ENCODE measurements at regions not wholly inside any gene's neighbourhood (a gene's known extent, or its start where the extent isn't known, plus 50 kb on each side); places are given as distances from the start of the nearest gene placed in this dataset.

DNA sequence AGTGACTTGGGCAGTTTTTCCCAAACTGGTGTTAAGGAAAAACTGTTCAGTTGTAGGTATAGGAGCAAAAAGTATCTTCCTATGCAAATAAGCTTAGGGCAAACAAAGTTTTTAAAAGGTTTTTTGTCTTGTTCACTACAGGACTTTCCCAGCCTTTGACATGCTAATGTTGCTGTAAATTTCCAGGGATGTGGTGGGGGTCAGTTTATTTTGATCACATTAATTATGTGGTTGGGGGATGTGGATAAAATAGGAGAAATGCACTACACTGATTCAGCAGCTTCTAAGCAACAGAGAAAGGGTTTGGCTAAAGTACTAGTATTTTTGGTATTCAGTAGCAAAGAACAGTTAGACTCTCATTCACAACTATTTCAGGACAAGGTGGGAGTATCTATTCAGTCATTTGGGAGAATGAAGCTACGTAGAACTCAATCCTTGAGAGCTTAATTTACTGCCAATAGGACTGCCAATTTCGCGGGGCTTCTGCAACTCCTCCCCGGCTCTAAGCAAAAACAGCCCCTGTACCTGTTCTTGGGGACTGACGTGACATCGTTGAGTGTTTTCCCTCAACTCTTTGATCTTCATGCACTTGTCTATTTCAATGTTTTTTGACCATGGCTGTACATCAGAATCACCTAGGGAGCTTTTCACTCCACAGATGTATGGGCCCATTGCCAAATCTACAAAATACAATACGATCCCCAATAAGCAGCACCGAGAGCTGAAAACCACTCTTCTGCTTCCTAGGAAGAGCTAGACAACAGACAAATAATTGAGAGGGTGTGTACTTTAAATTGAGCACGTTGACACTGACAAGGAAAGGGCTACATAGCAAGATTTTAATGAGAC, 94.8 kb upstream of the NHSL1 start:
- Mint-ChIP-seq H3K4me1 (peaks cover 22% of the 10 kb centered on the region), H3K27me3 (no peaks in the 10 kb centered on the region), H3K36me3 (no peaks in the 10 kb centered on the region), H3K4me3 (peak overlapping the region; percentile 76), H3K9me3 (no peaks in the 10 kb centered on the region), H3K27ac (peak overlapping the region; percentile 71)

DNA sequence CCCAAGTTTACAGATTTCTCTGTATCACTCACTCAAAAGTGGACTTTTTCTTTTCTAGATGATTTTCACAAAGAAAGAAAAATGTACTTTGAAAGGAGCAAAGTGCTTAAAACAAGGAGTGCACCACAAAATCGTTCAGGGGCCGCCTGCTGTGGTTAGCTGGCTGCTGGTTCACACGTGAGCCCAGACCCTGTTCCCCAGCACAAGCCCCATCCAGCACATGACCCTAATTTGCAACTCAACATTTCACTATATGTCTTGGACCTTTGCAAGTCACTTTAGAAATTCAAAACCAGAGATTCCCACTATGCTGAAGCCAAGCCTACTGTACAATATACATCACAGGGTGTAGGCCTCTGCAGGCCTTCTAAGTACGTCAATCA, 95.5 kb upstream of the NHSL1 start:
- H3K9me3 Mint-ChIP-seq: no peaks in the 10 kb centered on the region
- no peak overlapping the region for H3K27ac Mint-ChIP-seq
- no peaks in the 10 kb centered on the region for H3K36me3 Mint-ChIP-seq
- peaks cover 22% of the 10 kb centered on the region for H3K4me1 Mint-ChIP-seq
- H3K4me3 Mint-ChIP-seq: no peak overlapping the region
- H3K27me3 Mint-ChIP-seq: no peaks in the 10 kb centered on the region

DNA sequence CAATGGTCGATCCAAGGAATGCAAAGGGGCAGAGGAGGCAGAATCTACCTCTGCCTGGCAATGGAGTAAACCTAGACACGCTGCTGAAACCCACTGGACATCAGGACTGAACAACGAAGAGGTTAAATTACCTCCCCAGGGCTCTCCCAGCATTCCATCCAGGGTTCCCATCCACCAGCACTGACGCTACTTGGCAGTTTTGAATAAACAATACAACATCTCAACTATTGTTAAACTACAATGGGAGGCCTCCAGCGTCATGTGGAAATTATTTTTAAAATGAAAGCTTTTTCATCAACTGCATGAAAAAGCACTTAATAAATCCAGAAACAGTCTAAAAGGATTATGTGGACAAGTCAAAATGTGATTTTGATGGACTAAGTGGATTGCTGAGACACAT, 96.8 kb upstream of the NHSL1 start:
- H3K27me3 Mint-ChIP-seq: no peaks in the 10 kb centered on the region
- H3K27ac Mint-ChIP-seq: no peak overlapping the region
- H3K9me3 Mint-ChIP-seq: no peaks in the 10 kb centered on the region
- peaks cover 17% of the 10 kb centered on the region for H3K4me1 Mint-ChIP-seq
- H3K4me3 Mint-ChIP-seq: no peak overlapping the region
- H3K36me3 Mint-ChIP-seq: no peaks in the 10 kb centered on the region

DNA sequence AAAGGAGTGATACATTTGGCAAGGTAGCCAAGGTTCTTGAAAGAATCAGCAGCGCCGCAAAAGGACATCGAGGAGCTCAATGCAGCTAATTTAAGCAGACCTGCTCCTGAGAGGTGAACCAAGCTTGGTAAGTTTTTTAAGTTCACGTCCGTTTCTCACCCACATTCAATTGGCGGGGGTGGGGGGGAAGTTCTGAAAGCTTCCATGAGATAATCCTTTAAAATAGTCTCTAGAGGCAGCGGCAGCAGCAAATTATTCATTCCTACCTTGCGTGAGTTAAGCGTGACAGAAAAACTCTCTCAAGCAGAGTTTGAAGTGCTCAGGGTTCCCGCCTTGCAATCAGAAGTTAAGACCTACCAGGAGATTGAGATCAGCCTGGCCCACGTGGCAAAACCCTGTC, 97.3 kb upstream of the NHSL1 start:
- Mint-ChIP-seq H3K9me3 (no peaks in the 10 kb centered on the region), H3K27me3 (no peaks in the 10 kb centered on the region), H3K4me1 (peaks cover 17% of the 10 kb centered on the region), H3K27ac (no peak overlapping the region), H3K36me3 (no peaks in the 10 kb centered on the region), H3K4me3 (no peak overlapping the region)

DNA sequence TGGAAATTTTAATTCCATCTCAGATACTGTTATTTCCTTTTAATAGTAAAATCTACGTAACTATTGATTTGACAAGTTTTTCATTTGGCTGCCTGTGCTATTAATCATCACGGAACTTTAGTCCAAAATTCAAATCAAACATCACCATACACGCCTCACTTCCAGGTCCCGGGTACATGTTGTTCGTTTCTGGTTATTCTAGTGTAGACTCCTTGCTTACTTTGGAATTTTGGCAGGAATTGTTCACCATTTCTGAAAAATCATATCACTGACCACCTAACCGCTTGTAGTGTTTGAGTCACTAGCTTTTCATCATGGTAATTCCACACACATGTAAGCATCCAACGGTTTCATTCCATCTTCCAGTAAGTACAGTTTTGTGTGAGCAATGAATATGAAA, 98.0 kb upstream of the NHSL1 start:
- H3K9me3 Mint-ChIP-seq: no peaks in the 10 kb centered on the region
- H3K36me3 Mint-ChIP-seq: no peaks in the 10 kb centered on the region
- H3K27me3 Mint-ChIP-seq: no peaks in the 10 kb centered on the region
- peaks cover 17% of the 10 kb centered on the region for H3K4me1 Mint-ChIP-seq
- no peak overlapping the region for H3K4me3 Mint-ChIP-seq
- H3K27ac Mint-ChIP-seq: no peak overlapping the region

DNA sequence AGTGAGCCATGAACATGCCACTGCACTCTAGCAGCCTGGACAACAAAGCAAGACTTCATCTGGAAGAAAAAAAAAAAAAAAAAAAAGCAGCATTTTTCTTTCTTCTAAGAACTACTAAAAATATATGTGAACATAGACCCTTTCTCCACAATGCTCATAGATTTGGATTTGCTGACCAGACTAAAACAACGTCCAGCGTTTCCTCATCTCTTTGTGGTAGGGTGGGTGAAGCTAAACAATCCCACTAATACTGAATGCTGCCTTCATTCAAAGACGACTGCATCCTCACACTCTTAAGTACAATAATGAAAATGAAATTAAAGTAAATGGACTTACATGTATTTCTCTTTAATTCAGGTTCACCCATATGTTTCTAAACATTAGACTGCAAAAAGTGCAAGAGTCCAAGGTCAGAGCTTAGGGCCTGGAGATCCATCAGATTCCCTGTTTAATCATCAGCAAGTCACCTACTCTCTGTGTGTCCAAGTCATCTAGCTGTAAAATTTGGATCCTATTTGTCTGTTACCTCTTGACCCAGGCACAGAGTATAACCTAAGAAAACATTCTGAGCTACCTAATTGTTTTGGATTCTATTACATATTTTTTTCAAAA, 99.4 kb upstream of the NHSL1 start:
- Mint-ChIP-seq H3K27ac (no peak overlapping the region), H3K36me3 (no peaks in the 10 kb centered on the region), H3K4me3 (no peak overlapping the region), H3K9me3 (no peaks in the 10 kb centered on the region), H3K27me3 (peaks cover 4% of the 10 kb centered on the region), H3K4me1 (peaks cover 5% of the 10 kb centered on the region)

DNA sequence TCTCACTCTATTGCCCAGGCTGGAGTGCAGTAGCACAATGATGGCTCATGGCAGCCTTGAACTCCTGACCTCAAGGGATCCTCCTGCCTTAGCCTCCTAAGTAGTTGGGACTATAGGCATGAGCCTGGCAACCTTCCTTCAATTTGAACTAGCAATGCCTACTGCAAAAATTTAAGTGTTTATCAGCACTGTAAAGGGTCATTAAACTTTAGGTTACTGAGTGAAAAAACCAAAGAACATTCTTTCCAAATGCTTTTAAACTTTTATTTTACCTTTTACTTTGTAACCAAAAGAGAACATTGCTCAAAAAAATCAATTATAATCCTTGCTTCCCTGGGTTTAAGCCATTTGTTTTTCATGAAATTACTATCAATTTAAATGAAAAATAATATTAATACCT, 101.0 kb upstream of the NHSL1 start:
- H3K27me3 Mint-ChIP-seq: peaks cover 7% of the 10 kb centered on the region
- H3K27ac Mint-ChIP-seq: no peak overlapping the region
- no peak overlapping the region for H3K4me3 Mint-ChIP-seq
- no peaks in the 10 kb centered on the region for H3K36me3 Mint-ChIP-seq
- no peaks in the 10 kb centered on the region for H3K4me1 Mint-ChIP-seq
- no peaks in the 10 kb centered on the region for H3K9me3 Mint-ChIP-seq

DNA sequence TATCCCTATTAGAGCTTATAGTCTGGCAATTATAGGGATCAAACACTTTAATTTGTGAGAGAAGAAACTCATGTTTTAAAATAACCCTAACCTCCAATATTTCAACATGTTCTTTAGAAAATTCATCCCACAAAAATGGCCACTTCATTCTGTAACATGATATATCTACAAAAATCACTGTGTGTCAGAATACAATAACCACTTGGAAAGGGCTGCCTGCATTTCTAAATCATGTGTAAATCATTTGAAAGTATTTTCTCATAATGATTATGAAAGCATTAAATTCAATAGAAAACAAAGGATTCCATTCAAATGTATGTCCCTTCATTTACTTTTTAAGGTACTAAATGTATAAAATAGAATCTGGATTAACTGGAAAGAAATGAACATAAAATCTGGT, 101.4 kb upstream of the NHSL1 start:
- Mint-ChIP-seq H3K27ac (no peak overlapping the region), H3K4me3 (no peak overlapping the region), H3K4me1 (no peaks in the 10 kb centered on the region), H3K36me3 (no peaks in the 10 kb centered on the region), H3K27me3 (peaks cover 7% of the 10 kb centered on the region), H3K9me3 (no peaks in the 10 kb centered on the region)

DNA sequence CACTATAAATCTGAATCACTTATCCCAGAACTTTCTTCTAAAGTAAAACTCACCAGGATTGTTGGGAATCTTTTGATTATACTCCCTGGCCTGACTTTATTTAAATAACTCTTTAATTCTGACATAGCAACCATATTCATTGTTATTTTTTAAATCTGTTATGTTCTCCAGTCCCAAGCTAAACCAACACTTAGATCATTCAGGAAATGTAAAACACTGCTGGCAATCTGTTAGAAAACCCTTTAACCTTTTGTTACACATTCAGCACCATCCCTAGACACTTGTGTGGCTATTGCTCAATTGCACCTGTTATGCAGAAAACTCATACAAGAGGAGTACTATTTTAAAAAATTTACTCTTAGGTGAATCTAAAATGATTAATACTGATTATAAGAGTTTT, 101.8 kb upstream of the NHSL1 start:
- peaks cover 7% of the 10 kb centered on the region for H3K27me3 Mint-ChIP-seq

DNA sequence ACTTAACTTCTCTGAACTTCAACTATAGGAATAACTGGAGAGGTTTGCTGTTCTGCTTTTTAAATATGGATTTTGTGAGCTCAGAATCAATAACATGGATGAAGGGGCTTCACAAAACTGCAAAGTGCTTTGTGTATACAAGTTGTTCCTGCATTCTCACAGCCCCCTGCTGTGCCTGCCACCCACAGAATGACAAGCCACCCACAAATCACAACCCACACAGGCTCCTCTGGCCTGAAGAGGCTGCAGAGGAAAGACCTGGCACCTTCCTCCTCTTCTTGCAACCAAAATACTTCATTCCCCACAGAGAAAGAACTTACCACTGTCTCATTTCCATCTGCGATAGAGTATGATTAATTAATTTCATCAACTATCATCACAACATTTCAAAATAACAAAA, 106.7 kb upstream of the NHSL1 start:
- no peaks in the 10 kb centered on the region for H3K4me1 Mint-ChIP-seq
- H3K27me3 Mint-ChIP-seq: peaks cover 16% of the 10 kb centered on the region
- no peaks in the 10 kb centered on the region for H3K9me3 Mint-ChIP-seq
- H3K36me3 Mint-ChIP-seq: no peaks in the 10 kb centered on the region
- no peak overlapping the region for H3K27ac Mint-ChIP-seq
- no peak overlapping the region for H3K4me3 Mint-ChIP-seq

More for the DNA sequence above, 101.8 kb upstream of the NHSL1 start:
- H3K4me1 Mint-ChIP-seq: no peaks in the 10 kb centered on the region
- no peaks in the 10 kb centered on the region for H3K9me3 Mint-ChIP-seq
- no peak overlapping the region for H3K4me3 Mint-ChIP-seq
- no peak overlapping the region for H3K27ac Mint-ChIP-seq
- no peaks in the 10 kb centered on the region for H3K36me3 Mint-ChIP-seq

DNA sequence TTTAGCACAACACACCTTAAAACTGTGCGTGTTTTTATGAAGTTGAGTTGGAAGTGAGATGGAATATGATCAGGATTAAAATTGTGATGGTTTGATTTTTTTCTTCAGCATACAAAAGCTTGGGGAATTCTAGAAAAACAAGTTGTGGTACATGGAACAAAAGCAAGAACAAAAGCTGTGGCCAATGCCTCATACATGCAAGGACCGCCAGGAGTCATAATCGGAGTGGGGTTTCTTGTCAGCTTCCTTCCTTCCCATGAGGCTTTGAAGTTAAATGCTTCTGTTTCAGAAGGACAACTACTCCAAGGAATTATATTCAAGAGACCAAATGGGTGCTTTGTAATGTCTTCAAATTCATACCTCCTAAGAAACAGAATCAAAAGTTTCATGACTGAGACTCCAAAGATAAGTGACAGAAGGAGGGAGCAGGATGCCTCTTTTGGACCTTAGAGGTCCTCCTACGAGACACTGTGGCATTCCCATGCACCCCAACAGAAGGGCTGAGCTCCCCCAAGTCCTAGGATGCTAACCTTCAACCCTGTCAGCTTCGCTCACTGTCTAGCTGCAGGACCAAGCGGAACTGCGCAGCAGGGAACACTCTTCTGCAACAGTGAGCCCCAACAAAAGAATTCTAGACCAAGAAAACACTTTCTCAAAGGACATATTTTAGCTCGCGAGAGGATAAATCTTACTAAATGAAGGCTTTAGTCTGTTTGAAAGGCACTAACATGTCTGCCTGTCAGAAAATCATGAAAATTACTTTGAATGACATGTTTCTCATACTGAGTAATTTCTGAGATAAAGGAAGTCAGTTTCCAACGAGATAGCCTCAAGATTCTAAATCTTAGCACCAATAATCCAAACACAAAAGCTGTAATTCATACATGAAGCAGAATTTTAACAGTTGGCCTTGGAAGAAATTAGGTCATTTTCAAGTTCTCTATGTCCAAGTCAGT, 108.5 kb upstream of the NHSL1 start:
- H3K4me3 Mint-ChIP-seq: no peak overlapping the region
- no peaks in the 10 kb centered on the region for H3K4me1 Mint-ChIP-seq
- no peak overlapping the region for H3K27ac Mint-ChIP-seq
- peaks cover 14% of the 10 kb centered on the region for H3K27me3 Mint-ChIP-seq
- H3K9me3 Mint-ChIP-seq: no peaks in the 10 kb centered on the region
- no peaks in the 10 kb centered on the region for H3K36me3 Mint-ChIP-seq

DNA sequence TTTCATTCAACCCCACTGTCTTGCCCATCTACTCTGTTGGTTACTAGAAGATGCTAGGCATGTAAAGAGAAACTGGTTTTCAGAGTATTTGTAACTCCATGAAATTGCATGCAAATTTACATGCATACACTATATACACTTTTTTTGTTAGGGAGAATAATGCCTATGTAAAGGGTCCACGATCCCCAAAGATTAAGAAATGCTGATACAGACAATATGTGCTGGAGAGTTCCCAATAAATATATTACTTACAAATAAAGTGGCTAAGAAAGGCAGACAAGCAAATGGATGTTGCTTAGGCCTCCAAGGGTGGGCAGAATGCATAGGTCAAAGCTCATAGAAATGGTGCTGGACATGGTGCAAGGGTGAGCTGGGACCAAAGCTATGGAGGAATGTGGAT, 109.6 kb upstream of the NHSL1 start:
- H3K27me3 Mint-ChIP-seq: peaks cover 12% of the 10 kb centered on the region
- no peak overlapping the region for H3K4me3 Mint-ChIP-seq
- no peaks in the 10 kb centered on the region for H3K4me1 Mint-ChIP-seq
- no peaks in the 10 kb centered on the region for H3K9me3 Mint-ChIP-seq
- H3K36me3 Mint-ChIP-seq: no peaks in the 10 kb centered on the region
- no peak overlapping the region for H3K27ac Mint-ChIP-seq

DNA sequence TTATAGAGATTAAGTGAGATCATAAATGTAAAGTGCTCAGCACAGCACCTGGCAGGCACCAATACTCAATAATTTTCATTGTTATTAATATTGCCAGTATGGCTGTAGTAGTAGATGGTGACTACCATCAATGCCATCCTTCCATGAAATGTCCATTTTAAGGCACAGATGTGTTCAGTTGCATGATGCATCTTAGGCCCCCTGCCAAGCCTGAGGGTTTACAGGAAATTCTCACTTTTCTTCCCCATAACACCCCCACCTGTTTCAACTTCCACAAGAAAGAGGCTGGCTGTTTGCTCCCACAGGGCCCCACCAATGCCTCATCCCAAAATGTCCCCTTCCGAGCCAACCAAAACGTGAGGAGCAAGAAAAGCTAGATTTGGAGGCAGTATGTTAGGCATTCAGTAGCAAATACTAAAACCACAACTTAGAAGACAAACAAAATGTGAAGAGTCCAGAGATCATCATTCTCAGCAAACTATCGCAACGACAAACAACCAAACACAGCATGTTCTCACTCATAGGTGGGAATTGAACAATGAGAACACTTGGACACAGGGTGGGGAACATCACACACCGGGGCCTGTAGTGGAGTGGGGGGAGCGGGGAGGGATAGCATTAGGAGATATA, 110.6 kb upstream of the NHSL1 start:
- Mint-ChIP-seq H3K4me1 (no peaks in the 10 kb centered on the region), H3K4me3 (no peak overlapping the region)

DNA sequence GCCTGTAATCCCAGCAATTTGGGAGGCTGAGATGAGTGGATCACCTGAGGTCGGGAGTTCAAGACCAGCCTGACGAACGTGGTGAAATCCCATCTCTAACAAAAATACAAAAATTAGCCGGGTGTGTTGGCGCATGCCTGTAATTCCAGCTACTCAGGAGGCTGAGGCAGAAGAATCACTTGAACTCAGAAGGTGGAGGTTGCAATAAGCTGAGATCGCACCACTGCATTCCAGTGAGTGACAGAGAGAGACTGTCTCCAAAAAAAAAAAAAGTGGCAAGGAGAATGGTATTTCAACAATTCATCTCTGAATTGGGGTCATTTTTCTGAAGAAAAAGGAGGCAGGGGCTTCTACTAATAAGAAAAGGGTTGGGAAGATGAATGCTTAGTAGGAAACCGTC, 111.5 kb upstream of the NHSL1 start:
- Mint-ChIP-seq H3K4me1 (no peaks in the 10 kb centered on the region), H3K36me3 (no peaks in the 10 kb centered on the region)

More for the DNA sequence above, 110.6 kb upstream of the NHSL1 start:
- H3K9me3 Mint-ChIP-seq: no peaks in the 10 kb centered on the region
- H3K36me3 Mint-ChIP-seq: no peaks in the 10 kb centered on the region
- H3K27me3 Mint-ChIP-seq: peaks cover 10% of the 10 kb centered on the region
- no peak overlapping the region for H3K27ac Mint-ChIP-seq

DNA sequence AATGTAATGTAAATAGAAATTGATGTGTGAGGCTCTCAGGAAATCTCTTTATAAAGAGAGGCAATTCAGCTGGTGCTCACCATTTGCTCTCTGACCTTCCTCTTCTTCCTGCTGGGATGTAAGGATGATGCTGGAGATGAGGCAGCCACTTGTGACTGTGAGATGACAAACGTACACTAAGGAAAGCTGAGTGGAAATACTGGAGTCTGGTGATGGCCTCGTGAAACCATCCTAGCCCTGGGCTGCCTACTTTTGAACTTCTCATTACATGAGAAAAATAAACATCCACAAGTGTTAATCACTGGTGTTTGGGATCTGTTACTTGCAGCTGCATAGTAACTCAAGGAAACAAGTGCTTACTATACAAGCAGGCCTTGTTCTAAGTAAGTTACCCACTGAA, 114.9 kb upstream of the NHSL1 start:
- H3K27me3 Mint-ChIP-seq: peaks cover 5% of the 10 kb centered on the region
- no peaks in the 10 kb centered on the region for H3K9me3 Mint-ChIP-seq
- H3K4me1 Mint-ChIP-seq: no peaks in the 10 kb centered on the region
- no peaks in the 10 kb centered on the region for H3K36me3 Mint-ChIP-seq
- no peak overlapping the region for H3K27ac Mint-ChIP-seq
- H3K4me3 Mint-ChIP-seq: no peak overlapping the region

More for the DNA sequence above, 111.5 kb upstream of the NHSL1 start:
- no peak overlapping the region for H3K27ac Mint-ChIP-seq
- H3K4me3 Mint-ChIP-seq: no peak overlapping the region
- H3K9me3 Mint-ChIP-seq: no peaks in the 10 kb centered on the region
- peaks cover 12% of the 10 kb centered on the region for H3K27me3 Mint-ChIP-seq

Data from activated naive CD4-positive, alpha-beta T cell treated with anti-CD3 and anti-CD28 coated beads, Interleukin-2, amount 50 U/mL, for 24 hours (primary cell).